Keratinocyte (primary cell): ENCODE measurements at regions not wholly inside any gene's neighbourhood (a gene's known extent, or its start where the extent isn't known, plus 50 kb on each side); places are given as distances from the start of the nearest gene placed in this dataset.

Experiments used
- DNase-seq: peaks from one replicate; pipeline ENCODE4 v3.0.0-alpha.2; 2011; ENCODE audit warnings: low read depth, missing footprints, low spot score
- FAIRE-seq: peaks from 2 replicates; lab custom pipeline; 2011; peaks lifted over from hg19 to GRCh38; lab: Jason Lieb, UNC
- H2AFZ ChIP-seq: 2 replicates; pipeline ENCODE4 v1.6.0; 2012; ENCODE audit warnings: low read length, control low read depth, inconsistent platforms; ENCODE audit not compliant: control insufficient read depth
- H3K27ac ChIP-seq: 2 replicates; pipeline ENCODE4 v1.5.1; 2011; ENCODE audit warnings: low read length; ENCODE audit not compliant: control insufficient read depth, insufficient read depth
- H3K27me3 ChIP-seq: 3 replicates; pipeline ENCODE4 v1.6.0; 2011; ENCODE audit warnings: low read length; ENCODE audit not compliant: control insufficient read depth, insufficient read depth; ENCODE audit errors: extremely low read depth
- H3K36me3 ChIP-seq, 2 experiments: 2 replicates in 1 of 2; 3 replicates in 1 of 2; pipeline ENCODE4 v1.5.1; 2011; ENCODE audit warnings: low read length in 2 of 2, mild to moderate bottlenecking in 1 of 2; ENCODE audit not compliant: control insufficient read depth in 2 of 2, insufficient read depth in 2 of 2; ENCODE audit errors: extremely low read depth in 1 of 2
- H3K4me1 ChIP-seq: 3 replicates; pipeline ENCODE4 v1.5.1; 2011; ENCODE audit warnings: low read length; ENCODE audit not compliant: control insufficient read depth, insufficient read depth; ENCODE audit errors: extremely low read depth
- H3K4me2 ChIP-seq: 3 replicates; pipeline ENCODE4 v1.6.0; 2011; ENCODE audit warnings: low read depth, low read length; ENCODE audit not compliant: control insufficient read depth, insufficient read depth; ENCODE audit errors: extremely low read depth
- H3K4me3 ChIP-seq, 3 experiments: fragments of 200-600 bp in 1 of 3; sonication (generic) in 1 of 3; 2 replicates in 2 of 3; 3 replicates in 1 of 3; pipeline ENCODE4 v1.5.1; 2011 to 2016; ENCODE audit warnings: low read length in 3 of 3, mild to moderate bottlenecking in 3 of 3, control low read depth in 2 of 3, inconsistent platforms in 1 of 3, low read depth in 1 of 3, mixed read lengths in 1 of 3, mixed run types in 1 of 3, moderate library complexity in 1 of 3; ENCODE audit not compliant: control insufficient read depth in 2 of 3, insufficient read depth in 2 of 3; ENCODE audit errors: extremely low read depth in 1 of 3
- H3K79me2 ChIP-seq: 2 replicates; pipeline ENCODE4 v1.6.0; 2012; ENCODE audit warnings: low read length; ENCODE audit not compliant: control insufficient read depth, insufficient read depth
- H3K9ac ChIP-seq: 3 replicates; pipeline ENCODE4 v1.6.0; 2011; ENCODE audit warnings: low read length; ENCODE audit not compliant: control insufficient read depth, insufficient read depth; ENCODE audit errors: extremely low read depth
- H3K9me1 ChIP-seq: 3 replicates; pipeline ENCODE4 v1.6.0; 2011; ENCODE audit warnings: low read length; ENCODE audit not compliant: control insufficient read depth, insufficient read depth; ENCODE audit errors: extremely low read depth
- H3K9me3 ChIP-seq: 2 replicates; pipeline ENCODE4 v1.5.1; 2012; ENCODE audit warnings: low read depth, low read length; ENCODE audit not compliant: control insufficient read depth
- H4K20me1 ChIP-seq: 3 replicates; pipeline ENCODE4 v1.6.0; 2011; ENCODE audit warnings: low read length; ENCODE audit not compliant: control insufficient read depth, insufficient read depth; ENCODE audit errors: extremely low read depth
- EZH2 ChIP-seq: IDR thresholded peaks from one replicate; pipeline ENCODE4 v1.6.1; 2012; ENCODE audit warnings: inconsistent platforms, mild to moderate bottlenecking, low read length, moderate library complexity
- dilution Hi-C: fragments of 300-500 bp; cut with MboI; formaldehyde crosslinking; loops from one replicate; pipeline ENCODE4 v1.7.0; 2020; ENCODE audit warnings: low sequenced_read_pairs; ENCODE audit not compliant: extremely low pct_ligation_motif_present
- TF ChIP-seq, protein P1 (sequence below), 3 experiments: IDR thresholded peaks in 1 of 3; conservative IDR thresholded peaks in 1 of 3; optimal IDR thresholded peaks in 1 of 3; 2 replicates in 2 of 3; 3 replicates in 1 of 3; pipeline versions ENCODE3 to v1.5.1; 2011; ENCODE audit warnings: low read length in 3 of 3, mild to moderate bottlenecking in 3 of 3, moderate library complexity in 2 of 3, control low read depth in 1 of 3, inconsistent platforms in 1 of 3; ENCODE audit not compliant: insufficient read depth in 2 of 3; ENCODE audit errors: extremely low read depth in 1 of 3

DNA sequence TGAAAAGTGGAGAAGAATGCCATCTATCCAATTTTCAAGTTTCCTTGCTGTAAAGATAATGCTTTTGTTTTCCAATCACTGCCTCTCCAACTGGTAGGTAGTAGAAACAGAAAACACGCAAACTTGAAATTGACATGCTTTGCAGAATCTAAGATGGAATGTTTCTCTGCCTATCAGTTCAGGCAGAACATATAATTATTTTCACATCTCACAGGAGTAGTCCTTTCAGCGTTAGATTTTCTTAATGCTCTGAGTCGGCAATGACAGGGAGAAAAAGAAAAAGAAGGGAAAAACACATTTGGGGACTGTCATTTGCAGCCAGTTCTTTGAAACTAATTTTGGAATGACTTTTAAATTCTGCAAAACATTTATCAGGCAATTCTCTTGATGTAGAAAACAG lies 818.7 kb upstream of the PTPRD start:
- no peaks in the 10 kb centered on the region for H3K36me3 ChIP-seq
- no peak overlapping the region for H2AFZ ChIP-seq
- no peak overlapping the region for H3K4me3 ChIP-seq
- H3K9me3 ChIP-seq, result no peaks in the 10 kb centered on the region
- no peak for DNase-seq
- H3K4me1 ChIP-seq, result no peaks in the 10 kb centered on the region
- H3K27me3 ChIP-seq, result no peaks in the 10 kb centered on the region
- no peaks in the 10 kb centered on the region for H3K79me2 ChIP-seq
- TF ChIP-seq, protein P1, sequence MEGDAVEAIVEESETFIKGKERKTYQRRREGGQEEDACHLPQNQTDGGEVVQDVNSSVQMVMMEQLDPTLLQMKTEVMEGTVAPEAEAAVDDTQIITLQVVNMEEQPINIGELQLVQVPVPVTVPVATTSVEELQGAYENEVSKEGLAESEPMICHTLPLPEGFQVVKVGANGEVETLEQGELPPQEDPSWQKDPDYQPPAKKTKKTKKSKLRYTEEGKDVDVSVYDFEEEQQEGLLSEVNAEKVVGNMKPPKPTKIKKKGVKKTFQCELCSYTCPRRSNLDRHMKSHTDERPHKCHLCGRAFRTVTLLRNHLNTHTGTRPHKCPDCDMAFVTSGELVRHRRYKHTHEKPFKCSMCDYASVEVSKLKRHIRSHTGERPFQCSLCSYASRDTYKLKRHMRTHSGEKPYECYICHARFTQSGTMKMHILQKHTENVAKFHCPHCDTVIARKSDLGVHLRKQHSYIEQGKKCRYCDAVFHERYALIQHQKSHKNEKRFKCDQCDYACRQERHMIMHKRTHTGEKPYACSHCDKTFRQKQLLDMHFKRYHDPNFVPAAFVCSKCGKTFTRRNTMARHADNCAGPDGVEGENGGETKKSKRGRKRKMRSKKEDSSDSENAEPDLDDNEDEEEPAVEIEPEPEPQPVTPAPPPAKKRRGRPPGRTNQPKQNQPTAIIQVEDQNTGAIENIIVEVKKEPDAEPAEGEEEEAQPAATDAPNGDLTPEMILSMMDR (optimal IDR thresholded peaks at IDR 0.05 in 1 of 3, IDR thresholded peaks at IDR 0.05 in 1 of 3, conservative IDR thresholded peaks at IDR 0.05 in 1 of 3; ENCODE audit: extremely low read depth in 1 of 3, insufficient read depth in 2 of 3, low read length in 3 of 3), result no peak
- no peak for TF ChIP-seq EZH2
- no peak for FAIRE-seq
- H3K4me2 ChIP-seq, result no peak overlapping the region
- no peak overlapping the region for H3K27ac ChIP-seq
- H3K9ac ChIP-seq, result no peak overlapping the region
- no peaks in the 10 kb centered on the region for H4K20me1 ChIP-seq
- no peaks in the 10 kb centered on the region for H3K9me1 ChIP-seq
- dilution Hi-C loops, result no loop called here

- Histone ChIP-seq H3K9me1 (no peaks in the 10 kb centered on the region), H3K9me3 (no peaks in the 10 kb centered on the region), H3K4me1 (no peaks in the 10 kb centered on the region), H4K20me1 (no peaks in the 10 kb centered on the region), H3K9ac (no peak overlapping the region), H3K4me2 (no peak overlapping the region), H3K79me2 (no peaks in the 10 kb centered on the region), H3K4me3 (no peak overlapping the region), H3K27me3 (no peaks in the 10 kb centered on the region), H3K27ac (no peak overlapping the region), H3K36me3 (no peaks in the 10 kb centered on the region), H2AFZ (no peak overlapping the region)
- DNase-seq (no peak), FAIRE-seq (no peak)
- dilution Hi-C loops, result no loop called here
- TF ChIP-seq, protein P1 (optimal IDR thresholded peaks at IDR 0.05 in 1 of 3, IDR thresholded peaks at IDR 0.05 in 1 of 3, conservative IDR thresholded peaks at IDR 0.05 in 1 of 3; ENCODE audit: extremely low read depth in 1 of 3, insufficient read depth in 2 of 3, low read length in 3 of 3), result no peak
- TF ChIP-seq EZH2, result no peak
Measured at GRCh38 chr9:11432361-11432760, 819.6 kb upstream of the PTPRD start.
